ENCODE measurements at regions not wholly inside any gene's neighbourhood (a gene's known extent, or its start where the extent isn't known, plus 50 kb on each side); places are given as distances from the start of the nearest gene placed in this dataset.
"Not testable (repeated sequence)": the region's sequence is repeated elsewhere in the genome, so short reads cannot be mapped to it uniquely, and the experiment has no call there.

DNA sequence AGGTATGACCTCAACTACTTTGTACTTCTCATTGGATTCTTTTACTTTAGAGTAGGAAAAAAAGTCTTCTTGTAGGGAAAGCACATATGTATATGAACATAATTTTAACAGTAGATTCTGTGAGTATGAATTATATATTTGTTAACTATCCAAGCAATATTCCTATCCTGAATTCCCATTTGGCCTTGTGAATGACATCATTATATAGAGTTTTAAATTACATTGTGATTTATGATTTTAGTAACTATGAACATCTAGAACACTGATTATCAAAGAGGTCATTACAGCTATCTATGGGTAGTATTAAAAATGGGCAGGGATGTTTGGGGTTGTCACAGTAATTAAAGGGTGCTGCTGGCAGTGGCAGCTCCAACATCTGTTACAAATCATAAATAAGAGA, 163.9 kb upstream of the TFAP2D start:
- Histone ChIP-seq H2BK12ac (ENCODE audit: low read length in 2 of 2) (no peak overlapping the region), H4K8ac (ENCODE audit: low read length) (no peak overlapping the region), H4K91ac (ENCODE audit: low read length) (no peak overlapping the region), H3K4me2 (ENCODE audit: low read length, poor library complexity, severe bottlenecking) (no peak overlapping the region), H3K9me3 (ENCODE audit: control insufficient read depth, low read length) (peaks cover 6% of the 10 kb centered on the region), H2BK120ac (ENCODE audit: low read depth, low read length) (no peak overlapping the region), H2BK5ac (ENCODE audit: low read depth, low read length, poor library complexity, severe bottlenecking) (no peak overlapping the region), H3K4ac (ENCODE audit: low read depth in 1 of 2, low read length in 2 of 2) (no peak overlapping the region), H3K36me3 (ENCODE audit: control insufficient read depth in 1 of 2, insufficient read depth in 2 of 2, low read depth in 1 of 2, low read length in 2 of 2) (no peaks in the 10 kb centered on the region), H3K23ac (ENCODE audit: low read length in 2 of 2) (no peak overlapping the region), H3K14ac (ENCODE audit: low read length in 2 of 2) (no peak overlapping the region), H2AFZ (ENCODE audit: low read depth, low read length) (no peak overlapping the region), H3K27me3 (ENCODE audit: control insufficient read depth in 1 of 2, insufficient read depth in 1 of 2, low read length in 2 of 2) (no peaks in the 10 kb centered on the region), H3K18ac (ENCODE audit: low read depth in 1 of 2, low read length in 2 of 2) (no peak overlapping the region), H3K4me1 (ENCODE audit: control insufficient read depth, insufficient read depth, low read depth, low read length) (no peaks in the 10 kb centered on the region), H3K79me1 (replicated peaks; ENCODE audit: low read length, poor library complexity, severe bottlenecking) (no peaks in the 10 kb centered on the region), H3K9ac (ENCODE audit: low read length) (no peak overlapping the region), H2AK5ac (ENCODE audit: low read length, severe bottlenecking) (no peak overlapping the region), H2BK15ac (ENCODE audit: low read depth, poor library complexity, severe bottlenecking) (no peak overlapping the region), H3K4me3 (ENCODE audit: insufficient read depth in 1 of 2, low read depth in 1 of 2, low read length in 2 of 2) (no peak overlapping the region), H3K27ac (ENCODE audit: low read length, poor library complexity, severe bottlenecking) (no peak overlapping the region)
- DNase-seq = no peak

DNA sequence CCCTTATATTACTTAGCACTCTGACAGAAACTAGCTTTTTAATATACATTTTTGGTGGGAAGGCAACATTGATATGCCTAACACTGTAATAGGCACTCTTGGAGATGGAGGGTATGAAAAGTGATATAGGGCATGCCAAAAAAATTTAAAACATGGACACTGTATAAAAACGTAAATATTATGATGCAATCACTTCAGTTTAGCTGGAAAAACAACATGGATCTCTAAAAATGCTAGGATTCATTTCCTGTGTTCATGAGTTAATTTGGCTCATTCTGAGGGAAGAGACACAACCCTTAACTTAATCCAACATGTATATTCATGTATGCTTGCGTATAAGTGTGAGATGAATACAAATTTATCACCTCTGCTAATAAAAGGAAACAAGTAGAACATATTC, 157.3 kb upstream of the TFAP2D start:
- H2BK120ac ChIP-seq (ENCODE audit: low read depth, low read length) = no peak overlapping the region
- H3K14ac ChIP-seq (ENCODE audit: low read length in 2 of 2) = no peak overlapping the region
- H3K23ac ChIP-seq (ENCODE audit: low read length in 2 of 2) = no peak overlapping the region
- H3K18ac ChIP-seq (ENCODE audit: low read depth in 1 of 2, low read length in 2 of 2) = no peak overlapping the region
- WGBS = no CpG with 5 or more reads among the region's 2 CpGs
- peaks cover 15% of the 10 kb centered on the region for H3K9me3 ChIP-seq (ENCODE audit: control insufficient read depth, low read length)
- no peaks in the 10 kb centered on the region for H3K27me3 ChIP-seq (ENCODE audit: control insufficient read depth in 1 of 2, insufficient read depth in 1 of 2, low read length in 2 of 2)
- no peak overlapping the region for H4K8ac ChIP-seq (ENCODE audit: low read length)
- no peak overlapping the region for H3K4ac ChIP-seq (ENCODE audit: low read depth in 1 of 2, low read length in 2 of 2)
- H2BK5ac ChIP-seq (ENCODE audit: low read depth, low read length, poor library complexity, severe bottlenecking) = no peak overlapping the region
- no peak overlapping the region for H3K9ac ChIP-seq (ENCODE audit: low read length)
- H2AFZ ChIP-seq (ENCODE audit: low read depth, low read length) = no peak overlapping the region
- H3K4me1 ChIP-seq (ENCODE audit: control insufficient read depth, insufficient read depth, low read depth, low read length) = no peaks in the 10 kb centered on the region
- no peaks in the 10 kb centered on the region for H3K36me3 ChIP-seq (ENCODE audit: control insufficient read depth in 1 of 2, insufficient read depth in 2 of 2, low read depth in 1 of 2, low read length in 2 of 2)
- H2BK15ac ChIP-seq (ENCODE audit: low read depth, poor library complexity, severe bottlenecking) = no peak overlapping the region
- no peak overlapping the region for H2AK5ac ChIP-seq (ENCODE audit: low read length, severe bottlenecking)
- no peak overlapping the region for H3K4me3 ChIP-seq (ENCODE audit: insufficient read depth in 1 of 2, low read depth in 1 of 2, low read length in 2 of 2)
- DNase-seq = no peak
- no peak overlapping the region for H4K91ac ChIP-seq (ENCODE audit: low read length)
- H3K79me1 ChIP-seq (replicated peaks; ENCODE audit: low read length, poor library complexity, severe bottlenecking) = no peaks in the 10 kb centered on the region
- no peak overlapping the region for H3K4me2 ChIP-seq (ENCODE audit: low read length, poor library complexity, severe bottlenecking)
- no peak overlapping the region for H3K27ac ChIP-seq (ENCODE audit: low read length, poor library complexity, severe bottlenecking)
- no peak overlapping the region for H2BK12ac ChIP-seq (ENCODE audit: low read length in 2 of 2)

DNA sequence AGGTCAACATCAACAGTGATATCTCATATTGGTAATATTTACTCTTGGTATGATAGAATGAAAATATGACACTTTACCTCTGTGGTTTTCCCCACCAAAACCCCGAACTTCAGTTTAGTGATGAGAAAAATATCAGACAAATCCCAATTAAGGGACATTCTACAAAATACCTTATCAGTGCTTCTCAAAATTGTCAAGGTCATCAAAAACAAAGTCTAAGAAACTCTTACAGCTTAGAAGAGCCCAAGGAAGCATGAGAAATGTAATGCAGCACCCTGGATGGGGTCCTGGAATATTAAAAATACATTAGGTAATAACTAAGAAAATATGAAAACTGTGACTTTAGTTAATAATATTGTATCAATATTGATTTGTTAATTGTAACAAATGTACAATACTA, 148.3 kb upstream of the TFAP2D start:
- H4K91ac ChIP-seq (ENCODE audit: low read length) = no peak overlapping the region
- H3K27me3 ChIP-seq (ENCODE audit: control insufficient read depth in 1 of 2, insufficient read depth in 1 of 2, low read length in 2 of 2) = no peaks in the 10 kb centered on the region
- no peak for DNase-seq
- H2BK5ac ChIP-seq (ENCODE audit: low read depth, low read length, poor library complexity, severe bottlenecking) = no peak overlapping the region
- no peak overlapping the region for H3K4me2 ChIP-seq (ENCODE audit: low read length, poor library complexity, severe bottlenecking)
- H3K14ac ChIP-seq (ENCODE audit: low read length in 2 of 2) = no peak overlapping the region
- H3K4me1 ChIP-seq (ENCODE audit: control insufficient read depth, insufficient read depth, low read depth, low read length) = no peaks in the 10 kb centered on the region
- no peak overlapping the region for H3K23ac ChIP-seq (ENCODE audit: low read length in 2 of 2)
- no peak overlapping the region for H2AFZ ChIP-seq (ENCODE audit: low read depth, low read length)
- H3K27ac ChIP-seq (ENCODE audit: low read length, poor library complexity, severe bottlenecking) = no peak overlapping the region
- 80% methylated on average over 1 of the region's 1 CpG for WGBS
- H3K4me3 ChIP-seq (ENCODE audit: insufficient read depth in 1 of 2, low read depth in 1 of 2, low read length in 2 of 2) = no peak overlapping the region
- no peaks in the 10 kb centered on the region for H3K36me3 ChIP-seq (ENCODE audit: control insufficient read depth in 1 of 2, insufficient read depth in 2 of 2, low read depth in 1 of 2, low read length in 2 of 2)
- H3K9ac ChIP-seq (ENCODE audit: low read length) = no peak overlapping the region
- no peak overlapping the region for H2BK120ac ChIP-seq (ENCODE audit: low read depth, low read length)
- H2BK12ac ChIP-seq (ENCODE audit: low read length in 2 of 2) = no peak overlapping the region
- H2BK15ac ChIP-seq (ENCODE audit: low read depth, poor library complexity, severe bottlenecking) = no peak overlapping the region
- H3K79me1 ChIP-seq (replicated peaks; ENCODE audit: low read length, poor library complexity, severe bottlenecking) = no peaks in the 10 kb centered on the region
- H3K9me3 ChIP-seq (ENCODE audit: control insufficient read depth, low read length) = no peaks in the 10 kb centered on the region
- H3K4ac ChIP-seq (ENCODE audit: low read depth in 1 of 2, low read length in 2 of 2) = no peak overlapping the region
- H3K18ac ChIP-seq (ENCODE audit: low read depth in 1 of 2, low read length in 2 of 2) = no peak overlapping the region
- H4K8ac ChIP-seq (ENCODE audit: low read length) = no peak overlapping the region
- H2AK5ac ChIP-seq (ENCODE audit: low read length, severe bottlenecking) = no peak overlapping the region

DNA sequence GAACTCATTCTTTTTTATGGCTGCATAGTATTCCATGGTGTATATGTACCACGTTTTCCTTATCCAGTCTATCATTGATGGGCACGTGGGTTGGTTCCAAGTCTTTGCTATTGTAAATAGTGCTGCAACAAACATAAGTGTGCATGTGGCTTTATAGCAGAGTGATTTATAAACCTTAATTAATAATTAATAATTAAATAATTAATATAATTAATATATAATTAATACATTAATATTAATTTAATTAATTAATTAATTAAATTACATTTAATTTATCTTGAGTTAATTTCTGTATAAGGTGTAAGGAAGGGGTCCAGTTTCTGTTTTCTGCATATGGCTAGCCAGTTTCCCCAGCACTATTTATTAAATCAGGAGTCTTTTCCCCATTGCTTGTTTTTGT, 142.1 kb upstream of the TFAP2D start:
- not testable (repeated sequence) for H3K23ac ChIP-seq (ENCODE audit: low read length in 2 of 2); H3K18ac ChIP-seq (ENCODE audit: low read depth in 1 of 2, low read length in 2 of 2); H3K4me1 ChIP-seq (ENCODE audit: control insufficient read depth, insufficient read depth, low read depth, low read length); DNase-seq; H3K4ac ChIP-seq (ENCODE audit: low read depth in 1 of 2, low read length in 2 of 2); H3K4me3 ChIP-seq (ENCODE audit: insufficient read depth in 1 of 2, low read depth in 1 of 2, low read length in 2 of 2); H3K27ac ChIP-seq (ENCODE audit: low read length, poor library complexity, severe bottlenecking); H3K14ac ChIP-seq (ENCODE audit: low read length in 2 of 2); H3K27me3 ChIP-seq (ENCODE audit: control insufficient read depth in 1 of 2, insufficient read depth in 1 of 2, low read length in 2 of 2); H3K36me3 ChIP-seq (ENCODE audit: control insufficient read depth in 1 of 2, insufficient read depth in 2 of 2, low read depth in 1 of 2, low read length in 2 of 2); H3K9ac ChIP-seq (ENCODE audit: low read length); H2BK5ac ChIP-seq (ENCODE audit: low read depth, low read length, poor library complexity, severe bottlenecking); H2AFZ ChIP-seq (ENCODE audit: low read depth, low read length); H2AK5ac ChIP-seq (ENCODE audit: low read length, severe bottlenecking); H3K9me3 ChIP-seq (ENCODE audit: control insufficient read depth, low read length); H4K91ac ChIP-seq (ENCODE audit: low read length); H3K4me2 ChIP-seq (ENCODE audit: low read length, poor library complexity, severe bottlenecking); H2BK12ac ChIP-seq (ENCODE audit: low read length in 2 of 2); H3K79me1 ChIP-seq (replicated peaks; ENCODE audit: low read length, poor library complexity, severe bottlenecking); H2BK120ac ChIP-seq (ENCODE audit: low read depth, low read length); H4K8ac ChIP-seq (ENCODE audit: low read length); H2BK15ac ChIP-seq (ENCODE audit: low read depth, poor library complexity, severe bottlenecking)
- WGBS = no CpG with 5 or more reads among the region's 2 CpGs
